Cardiac septum (tissue), 1 donor: ENCODE measurements at regions not wholly inside any gene's neighbourhood (a gene's known extent, or its start where the extent isn't known, plus 50 kb on each side); places are given as distances from the start of the nearest gene placed in this dataset.
"Not testable (repeated sequence)": the region's sequence is repeated elsewhere in the genome, so short reads cannot be mapped to it uniquely, and the experiment has no call there.

ENCODE experiments used
- DNase-seq: peaks from one replicate; pipeline ENCODE4 v3.0.0-alpha.2; 2020; ENCODE audit warnings: low spot score
- intact Hi-C: fragments of 100-400 bp; cut with DNase I; formaldehyde crosslinking; loops from one replicate; pipeline ENCODE4 v1.14.0; 2022
- donor health status: DM: no; HTN: no; CAD: no.

GRCh38 chr2:95682889-95683517, 91.2 kb downstream of the TRIM43 start:
- intact Hi-C loops, DNase-seq: not testable (repeated sequence)

DNA sequence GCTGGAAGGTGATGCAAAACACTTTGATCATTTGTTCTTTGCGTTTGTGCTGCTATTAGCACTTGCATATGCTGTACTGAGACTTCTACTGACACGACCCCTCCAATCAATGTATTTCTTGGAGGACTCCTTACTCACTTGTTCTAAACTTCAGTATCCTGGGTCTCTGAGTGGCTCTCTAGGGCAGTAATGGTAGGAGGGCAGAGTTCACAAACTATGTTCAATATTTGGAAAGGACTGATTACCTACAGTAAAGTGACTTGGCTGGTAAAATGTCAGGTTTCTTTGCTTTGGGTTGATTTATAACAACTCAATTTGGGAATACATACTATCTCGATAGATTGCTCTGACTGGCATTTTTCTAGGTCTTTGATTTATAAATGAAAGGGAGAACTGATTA, 93.7 kb downstream of the TRIM43 start:
- no peak for DNase-seq
- intact Hi-C loops, result no loop called here

DNA sequence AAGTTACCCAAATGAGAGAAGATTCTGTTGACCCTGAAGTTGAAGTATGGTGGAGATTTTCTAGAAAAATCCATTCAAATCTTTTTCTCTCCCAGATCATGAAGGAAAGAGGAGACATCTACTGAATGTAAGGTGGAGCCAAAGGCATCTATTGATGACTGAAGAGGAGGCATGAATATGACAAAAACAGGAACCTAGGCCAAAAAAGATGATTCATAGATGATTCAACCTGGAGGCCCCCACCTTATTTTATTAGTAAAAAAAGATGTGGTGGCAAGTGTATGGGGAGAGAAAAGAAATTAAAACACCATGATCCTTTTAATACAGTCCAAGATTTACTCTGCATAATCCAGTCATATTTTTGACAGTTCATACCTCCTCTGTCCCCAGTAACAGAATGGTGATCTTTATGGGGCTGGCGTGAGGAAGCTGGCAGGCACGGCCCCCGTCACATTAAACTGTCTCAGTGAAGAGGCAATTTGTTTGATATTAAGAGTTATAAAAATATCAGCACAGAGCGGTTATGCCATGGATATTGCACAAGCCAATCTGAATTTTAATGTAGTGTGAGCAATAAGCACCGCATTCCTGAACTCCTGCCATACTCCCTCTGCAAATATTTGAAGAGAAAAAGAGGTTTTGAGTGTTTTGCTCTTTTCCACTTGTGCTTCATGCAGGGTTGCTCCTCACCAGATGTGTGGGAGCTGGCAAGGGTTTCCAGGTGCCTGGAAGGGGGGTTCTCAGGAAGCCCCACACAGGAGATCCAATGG, 94.4 kb downstream of the TRIM43 start:
- intact Hi-C loops, result not testable (repeated sequence)

DNA sequence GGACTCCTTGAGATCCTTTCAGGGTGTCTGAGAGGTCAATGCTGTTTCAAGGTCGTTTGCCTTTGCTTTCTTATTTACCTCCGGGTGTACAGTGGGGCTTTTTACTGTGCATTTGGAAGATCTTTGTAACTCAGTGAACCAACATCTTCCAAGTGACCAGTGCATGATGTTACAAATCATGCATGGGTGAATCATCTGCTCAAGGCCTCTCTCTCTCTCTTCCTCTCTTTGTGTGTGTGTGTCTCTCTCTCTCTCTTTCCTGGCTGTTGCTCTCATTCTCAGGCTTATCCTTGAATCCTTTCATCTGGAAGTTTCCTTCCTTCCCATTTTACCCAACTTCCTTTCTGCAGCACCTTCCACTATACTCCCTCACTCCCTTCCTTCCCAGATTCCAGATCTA, 96.1 kb downstream of the TRIM43 start:
- intact Hi-C loops, DNase-seq: not testable (repeated sequence)

More for the DNA sequence above, 94.4 kb downstream of the TRIM43 start:
- not testable (repeated sequence) for DNase-seq

DNA sequence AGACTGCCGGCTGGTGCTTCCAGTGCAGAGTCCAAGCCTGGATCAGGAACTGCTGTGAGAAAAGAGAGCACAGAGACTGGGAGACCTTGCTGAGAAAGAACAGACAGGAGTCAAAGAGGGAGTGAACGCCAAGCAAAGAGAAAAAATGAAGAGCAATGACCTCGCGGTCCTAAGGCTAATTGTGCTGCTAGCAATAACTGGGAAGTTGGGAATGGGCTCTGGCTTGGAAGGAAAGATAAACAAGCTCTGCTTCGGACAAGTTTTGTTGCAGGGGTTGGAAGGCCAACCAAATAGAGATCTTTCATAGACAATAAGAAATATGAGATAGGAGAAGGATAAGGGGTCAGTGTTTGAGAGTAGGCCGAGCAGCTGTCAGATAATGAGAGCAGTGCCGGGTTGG, 99.4 kb downstream of the TRIM43 start:
- intact Hi-C loops, DNase-seq: not testable (repeated sequence)

- intact Hi-C loops, DNase-seq: not testable (repeated sequence)
Observed at GRCh38 chr2:95693071-95693846, 101.5 kb downstream of the TRIM43 start.

GRCh38 chr2:95695613-95696012, 103.8 kb downstream of the TRIM43 start:
- no peak for DNase-seq
- intact Hi-C loops, result no loop called here

DNA sequence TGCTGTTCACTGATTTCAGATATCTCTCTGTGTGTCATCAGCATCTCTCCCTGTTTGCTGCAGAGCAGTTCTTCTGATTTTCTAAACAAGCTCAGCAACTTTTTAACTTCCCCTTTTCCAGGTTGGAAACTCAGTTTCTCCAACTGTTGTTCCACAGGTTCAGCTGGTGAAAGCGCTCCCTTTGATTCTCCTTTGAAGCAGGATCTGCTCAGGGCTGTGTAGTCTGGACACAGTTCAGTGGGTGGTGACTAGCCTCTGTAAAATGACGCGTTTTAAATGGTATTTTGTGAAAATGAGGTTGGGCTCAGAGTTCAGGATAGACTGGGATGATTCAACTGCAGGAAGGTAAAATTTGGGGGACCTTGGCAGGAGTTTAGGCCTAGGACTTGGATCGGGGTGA, 106.3 kb downstream of the TRIM43 start:
- intact Hi-C loops, result no loop called here
- DNase-seq, result no peak

GRCh38 chr2:95699201-95700184, 107.7 kb downstream of the TRIM43 start:
- intact Hi-C loops, DNase-seq: not testable (repeated sequence)

DNA sequence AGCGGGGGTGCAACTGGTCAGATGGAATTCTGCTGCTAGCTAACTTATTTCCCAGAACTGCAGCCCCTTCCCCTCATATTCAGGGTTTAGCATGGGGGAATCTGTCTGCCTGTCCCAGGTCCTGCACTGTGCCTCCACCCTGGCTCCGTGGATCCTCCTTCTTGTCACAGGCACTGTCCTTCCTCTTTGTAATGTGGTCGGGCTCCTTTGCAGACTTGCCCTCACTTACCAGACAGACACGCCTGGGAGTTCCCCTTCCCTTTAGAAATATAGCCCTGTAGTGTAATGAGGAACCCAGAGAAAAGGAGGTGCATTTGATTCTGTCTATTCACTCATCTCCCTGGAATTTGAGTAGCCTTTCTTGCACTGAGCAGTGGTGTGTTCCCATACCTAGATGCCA, 108.7 kb downstream of the TRIM43 start:
- DNase-seq, result no peak
- intact Hi-C loops, result no loop called here

GRCh38 chr2:95702471-95702870, 110.7 kb downstream of the TRIM43 start:
- intact Hi-C loops, result no loop called here
- DNase-seq, result no peak

DNA sequence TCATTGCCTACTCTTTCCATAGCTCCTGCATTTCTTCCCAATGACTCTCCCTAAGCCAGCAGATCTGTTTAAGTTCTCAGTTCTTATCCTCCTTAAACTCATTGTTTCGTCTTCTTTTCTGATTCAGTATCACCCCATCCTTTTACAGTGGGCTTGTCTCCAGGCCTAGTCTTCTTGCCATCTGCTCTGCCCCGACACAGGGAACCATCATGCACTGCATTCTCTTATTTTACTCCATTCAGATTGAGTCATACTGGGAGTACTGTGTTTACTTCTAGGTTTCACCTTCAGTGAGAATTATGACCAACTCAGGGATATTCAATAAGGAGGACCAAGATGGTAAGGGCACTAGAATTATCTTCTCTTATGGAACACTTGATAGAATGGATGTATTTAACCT, 115.4 kb downstream of the TRIM43 start:
- DNase-seq, intact Hi-C loops: not testable (repeated sequence)

GRCh38 chr2:95707837-95708236, 116.0 kb downstream of the TRIM43 start:
- intact Hi-C loops, result no loop called here
- DNase-seq, result no peak

- DNase-seq, result no peak
- intact Hi-C loops, result no loop called here
Observed at GRCh38 chr2:95709831-95710230, 118.0 kb downstream of the TRIM43 start.

DNA sequence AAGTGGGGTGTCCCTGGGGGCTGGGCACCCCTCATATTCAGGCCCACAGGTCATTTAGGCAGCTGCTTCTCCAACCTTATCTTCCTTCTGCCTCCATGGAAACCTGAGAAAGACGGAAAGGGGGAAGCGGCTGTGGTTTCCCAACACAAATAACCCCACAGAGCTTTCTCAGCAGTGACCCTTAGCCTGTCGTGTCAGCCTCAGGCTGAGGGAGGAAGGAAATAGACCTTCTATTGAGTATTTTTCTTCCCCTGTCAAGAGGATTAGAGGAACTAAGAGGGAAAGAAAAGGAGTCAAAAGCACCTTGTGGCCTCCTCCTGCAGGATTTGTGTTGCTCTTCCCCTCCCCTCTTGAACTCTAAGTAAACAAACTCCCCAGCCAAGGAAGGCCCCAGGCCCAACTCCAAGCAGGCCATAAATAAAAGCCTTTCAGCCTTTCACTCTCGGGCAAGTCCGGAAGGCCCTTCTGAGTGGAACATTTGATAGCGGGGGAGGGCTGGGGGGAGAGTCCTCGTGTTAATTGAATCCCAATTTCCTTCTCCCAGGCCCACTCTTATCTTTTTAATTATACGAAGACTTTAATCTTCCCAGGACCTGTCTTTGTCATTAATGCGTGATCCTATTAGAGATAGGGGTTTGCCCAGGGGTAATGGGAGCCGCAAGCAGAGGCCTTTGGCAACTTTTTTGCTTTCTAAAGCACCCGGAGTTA, 121.8 kb downstream of the TRIM43 start:
- DNase-seq, intact Hi-C loops: not testable (repeated sequence)

- intact Hi-C loops, result not testable (repeated sequence)
Observed at GRCh38 chr2:95714398-95714797, 122.6 kb downstream of the TRIM43 start.

DNA sequence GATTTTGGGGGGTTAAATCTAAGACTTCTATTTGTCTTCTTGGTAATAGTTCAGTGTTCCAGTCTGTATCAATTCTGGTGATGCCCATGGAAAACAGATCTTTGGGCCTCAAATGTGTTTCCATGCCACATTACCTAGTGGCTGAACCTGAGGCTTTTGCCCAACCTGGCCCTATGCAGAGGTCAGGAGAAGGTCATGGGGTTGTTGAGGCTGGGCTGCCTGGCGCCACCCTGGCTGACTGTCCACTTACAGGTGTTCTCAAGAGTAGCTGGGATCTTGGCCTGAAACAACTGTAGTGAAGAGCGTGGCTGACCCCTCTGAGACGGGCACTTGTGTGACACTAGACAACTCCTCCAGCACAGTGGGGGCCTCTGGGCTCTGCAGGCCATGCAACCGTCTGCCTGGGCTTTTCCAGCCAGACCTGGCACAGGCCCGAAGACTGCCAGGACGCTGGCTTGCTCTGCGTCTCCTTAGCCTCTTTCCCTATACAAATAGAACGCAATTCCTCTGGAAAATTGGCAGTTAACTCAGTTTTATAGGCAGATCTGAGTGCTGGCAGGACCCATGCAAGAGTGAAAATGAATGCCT, 127.8 kb downstream of the TRIM43 start:
- intact Hi-C loops, result no loop called here
- no peak for DNase-seq

More at GRCh38 chr2:95714398-95714797, 122.6 kb downstream of the TRIM43 start:
- DNase-seq, result not testable (repeated sequence)

DNA sequence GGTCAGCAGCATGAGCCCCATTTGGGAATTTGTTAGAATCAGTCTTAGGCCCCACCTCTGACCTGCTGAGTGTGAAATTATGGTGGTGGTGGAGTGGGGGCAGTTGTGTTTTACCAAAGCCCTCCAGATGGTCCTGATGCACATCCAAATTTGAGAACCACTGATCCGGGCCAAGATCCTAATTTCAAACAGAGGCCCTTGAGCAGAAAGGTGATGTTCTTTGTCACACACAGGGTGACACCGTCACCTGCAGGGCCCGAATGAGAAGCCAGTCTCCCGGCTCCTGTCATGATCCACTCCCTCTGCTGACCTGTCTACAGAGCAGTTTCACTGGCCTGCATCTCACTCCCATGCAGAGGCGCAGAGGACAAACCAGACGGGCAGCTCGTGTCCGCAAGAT, 129.9 kb downstream of the TRIM43 start:
- DNase-seq, result no peak
- intact Hi-C loops, result no loop called here
